Stimulated activated CD8-positive, alpha-beta memory T cell treated with anti-CD3 and anti-CD28 coated beads, Interleukin-2, amount 100 ng/mL, for 48 hours (primary cell): ENCODE measurements at regions not wholly inside any gene's neighbourhood (a gene's known extent, or its start where the extent isn't known, plus 50 kb on each side); places are given as distances from the start of the nearest gene placed in this dataset.

Experiments used
- DNase-seq, 2 donors: peaks; one replicate each; pipeline ENCODE4 v3.0.0-alpha.2; 2020; ENCODE audit warnings: low read depth in 2 of 2

DNA sequence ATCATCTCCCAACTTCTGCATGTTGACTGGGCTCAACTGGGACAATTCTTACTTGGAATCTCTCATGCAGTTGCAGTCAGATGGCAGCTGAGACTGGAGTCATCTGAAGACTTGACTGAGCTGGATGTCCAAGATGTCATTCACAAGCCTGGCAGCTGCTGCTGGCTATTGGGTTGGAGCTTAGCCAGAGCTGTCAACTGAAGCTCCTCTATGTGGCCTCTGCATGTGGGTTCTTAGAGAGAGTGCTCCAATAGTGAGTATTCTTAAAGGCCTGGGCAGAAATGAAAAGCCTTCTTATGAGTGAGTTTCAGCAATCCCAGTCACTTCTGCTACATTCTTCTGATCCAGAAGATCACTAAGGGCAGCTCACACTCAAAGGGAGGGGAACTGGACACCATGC is 440.9 kb downstream of the LRIG3 start:
- DNase-seq: no peak

DNA sequence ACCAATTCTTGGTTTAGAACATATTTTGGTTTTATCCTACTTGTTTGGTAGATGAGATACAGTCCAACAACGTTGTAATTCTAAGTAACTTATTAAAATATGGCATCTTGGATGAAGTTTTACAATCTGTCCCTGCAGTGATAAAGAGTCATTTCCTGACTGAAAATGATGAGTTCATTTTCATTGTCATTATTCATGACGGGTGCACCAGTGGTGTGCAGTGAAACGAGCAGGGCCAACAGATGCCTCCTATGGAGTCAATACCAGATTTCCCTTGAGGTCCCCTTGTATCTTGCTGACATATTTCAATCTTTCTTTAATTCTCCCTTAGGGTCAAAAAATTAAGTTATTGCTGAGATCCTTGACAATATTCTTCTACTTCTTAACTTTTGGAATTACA is 438.5 kb downstream of the LRIG3 start:
- no peak for DNase-seq

DNA sequence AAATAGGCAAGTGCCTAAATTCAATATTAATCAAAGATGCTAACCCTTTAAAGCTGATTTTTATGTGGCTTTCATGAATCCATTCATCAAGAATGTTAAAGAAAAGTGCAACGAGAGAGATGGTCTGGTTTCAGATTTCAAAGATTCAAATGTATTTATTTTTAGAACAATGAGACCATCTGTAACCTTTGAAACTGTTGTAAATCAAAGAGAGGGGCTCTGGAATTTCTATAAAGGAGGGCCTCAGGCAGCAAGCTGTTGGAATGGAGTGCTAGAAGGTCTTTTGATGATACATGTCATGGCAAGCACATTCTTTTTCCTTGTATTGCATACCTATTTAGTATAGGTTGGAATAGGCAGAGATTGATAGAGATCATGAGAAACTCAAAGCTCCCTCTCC is 433.0 kb downstream of the LRIG3 start:
- no peak for DNase-seq

DNA sequence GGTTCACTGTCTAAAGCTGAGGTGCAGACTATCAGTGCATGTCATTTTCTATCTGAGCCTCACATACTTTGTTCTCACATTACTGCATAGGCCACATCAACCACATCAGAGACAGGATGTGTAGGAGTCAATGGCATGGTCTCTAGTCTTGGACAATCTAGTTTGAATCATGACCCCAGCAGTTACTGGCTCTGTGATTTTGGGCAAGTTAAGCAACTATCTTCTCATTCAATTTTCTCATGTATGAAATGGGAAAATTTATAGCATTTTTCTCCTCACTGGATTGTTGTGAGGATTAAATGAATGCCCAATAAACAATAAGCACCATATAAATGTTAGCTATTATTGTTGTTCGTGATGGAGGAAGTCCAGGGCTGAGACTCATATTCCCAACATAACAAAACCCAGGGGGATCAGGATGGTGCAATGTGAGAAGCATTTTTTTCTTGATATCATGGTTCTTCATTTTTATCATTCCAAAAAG is 432.6 kb downstream of the LRIG3 start:
- DNase-seq: no peak

DNA sequence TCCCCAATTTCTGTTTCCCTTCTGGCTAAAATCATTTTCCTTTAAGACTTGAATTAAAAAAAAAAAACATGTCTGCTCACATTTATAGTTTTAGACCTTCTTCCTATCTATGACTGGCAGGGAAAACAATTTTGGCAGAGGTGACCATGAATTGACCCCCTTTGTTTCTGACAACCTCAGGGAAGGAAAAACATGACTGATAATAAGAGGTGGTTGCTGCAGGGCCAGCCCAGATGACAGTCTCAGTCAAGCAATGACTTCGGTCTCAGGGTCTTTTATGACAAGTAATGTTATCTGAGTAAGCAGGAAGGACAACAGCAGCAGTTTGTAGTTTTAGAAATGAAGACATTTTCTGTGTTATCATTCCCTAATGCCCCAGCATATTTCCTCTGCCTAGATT is 430.9 kb downstream of the LRIG3 start:
- DNase-seq: no peak

DNA sequence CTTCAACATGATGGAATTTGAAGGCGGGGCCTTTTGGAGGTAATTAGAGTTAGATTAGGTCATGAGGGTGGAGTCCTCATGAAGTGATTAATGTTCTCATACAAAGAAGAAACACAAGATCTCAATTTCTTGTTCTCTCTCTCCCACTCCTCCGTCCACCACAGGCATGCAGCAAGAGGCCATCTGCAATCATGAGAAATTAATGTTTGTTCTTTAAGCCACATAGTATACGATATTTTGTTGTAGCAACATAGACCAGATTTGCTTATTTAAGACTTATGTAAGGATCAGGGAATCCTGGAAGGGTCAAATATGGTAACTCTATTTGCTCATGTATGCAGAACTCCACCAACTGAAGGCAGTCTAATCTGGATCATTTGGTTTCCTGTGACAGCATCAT is 429.0 kb downstream of the LRIG3 start:
- DNase-seq: no peak

DNA sequence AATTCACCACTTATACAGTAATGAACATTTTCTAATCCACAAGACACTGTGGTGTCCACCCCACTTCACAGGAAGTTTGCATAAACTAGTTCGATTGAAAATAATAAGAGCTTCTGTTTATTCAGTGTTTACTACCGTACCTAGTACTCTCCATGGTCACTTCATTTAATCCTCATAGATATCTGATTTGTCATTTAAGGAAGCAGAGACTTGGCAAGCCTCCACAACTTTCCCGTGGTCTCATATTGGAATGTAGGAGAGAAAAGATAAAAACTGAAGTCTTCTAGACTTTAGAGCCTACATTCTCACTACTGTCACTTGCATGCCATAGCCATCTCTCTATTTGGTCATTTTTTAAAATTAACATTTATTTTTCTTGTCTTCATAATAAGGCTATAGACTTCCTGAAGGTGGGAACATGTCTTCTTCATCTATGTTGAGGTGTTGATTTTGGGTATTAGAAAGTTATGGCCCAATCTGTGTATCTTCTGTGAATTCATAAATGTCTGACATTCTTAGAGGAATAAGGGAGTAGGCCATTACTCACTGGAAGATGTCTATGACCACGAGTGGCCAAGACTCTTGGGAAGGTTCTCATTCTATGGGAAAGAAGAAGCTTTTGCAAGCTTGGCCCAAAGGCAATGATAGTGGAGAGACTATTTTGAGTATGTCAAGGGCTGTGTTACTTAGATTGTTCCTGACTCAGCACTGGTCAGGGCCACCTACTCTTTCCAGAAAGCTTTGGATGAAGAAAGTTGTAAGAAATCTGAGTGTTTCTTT is 423.7 kb downstream of the LRIG3 start:
- no peak for DNase-seq

DNA sequence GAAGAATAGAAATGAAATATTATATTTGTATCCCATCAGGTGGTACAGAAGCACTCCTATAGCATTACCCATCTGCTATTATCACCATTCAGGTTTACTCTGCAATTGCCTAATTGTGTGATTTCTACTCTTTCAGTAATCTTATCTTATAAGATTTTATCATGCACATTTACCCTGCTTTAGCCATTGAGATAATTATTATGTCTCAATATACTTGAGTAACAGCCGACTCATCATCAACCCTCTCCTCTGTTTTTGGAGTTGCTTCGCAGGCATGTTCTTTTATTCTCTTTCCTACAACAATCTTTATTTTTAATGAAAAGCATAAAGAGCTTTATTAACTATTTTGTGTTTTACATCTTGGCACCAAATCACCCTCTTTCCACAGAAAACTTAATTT is 419.9 kb downstream of the LRIG3 start:
- no peak for DNase-seq

DNA sequence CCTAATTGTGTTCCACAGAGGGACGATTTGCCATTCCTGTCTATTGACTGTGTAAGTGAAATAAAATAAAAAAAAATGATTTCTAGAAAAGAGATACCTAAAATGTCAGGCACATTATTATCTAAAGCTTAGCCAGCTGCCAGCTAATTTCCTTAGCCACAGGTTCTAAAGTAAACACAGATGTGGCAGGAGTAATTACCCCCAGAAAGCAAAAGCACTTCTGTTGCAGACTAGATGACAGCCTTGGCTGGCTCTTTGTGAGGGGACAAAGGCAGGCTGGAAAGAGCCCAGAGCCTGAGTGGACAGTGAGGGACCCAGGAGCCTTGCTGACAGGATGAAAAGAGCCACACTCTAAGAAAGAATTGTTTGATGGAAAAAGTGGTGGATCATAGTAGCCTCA is 418.1 kb downstream of the LRIG3 start:
- no peak for DNase-seq

DNA sequence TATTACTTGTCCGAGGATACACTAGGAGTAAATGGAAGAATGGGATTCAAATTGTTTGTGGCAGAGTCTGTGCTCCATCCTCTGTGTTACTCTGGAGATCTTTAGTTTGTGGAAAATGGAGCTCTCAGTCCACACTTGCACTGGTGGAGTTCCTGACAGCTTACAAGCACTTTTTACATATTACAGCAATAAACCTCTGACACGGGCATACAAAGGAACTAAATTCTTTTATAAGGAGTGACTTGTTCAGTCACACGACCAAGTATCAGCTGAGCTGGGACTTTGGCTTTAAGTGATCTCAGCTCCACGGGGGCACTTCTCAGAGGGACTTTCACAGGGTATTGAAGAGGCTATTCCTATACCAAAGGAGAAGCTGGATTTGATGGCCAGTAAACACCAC is 417.5 kb downstream of the LRIG3 start:
- DNase-seq: no peak

DNA sequence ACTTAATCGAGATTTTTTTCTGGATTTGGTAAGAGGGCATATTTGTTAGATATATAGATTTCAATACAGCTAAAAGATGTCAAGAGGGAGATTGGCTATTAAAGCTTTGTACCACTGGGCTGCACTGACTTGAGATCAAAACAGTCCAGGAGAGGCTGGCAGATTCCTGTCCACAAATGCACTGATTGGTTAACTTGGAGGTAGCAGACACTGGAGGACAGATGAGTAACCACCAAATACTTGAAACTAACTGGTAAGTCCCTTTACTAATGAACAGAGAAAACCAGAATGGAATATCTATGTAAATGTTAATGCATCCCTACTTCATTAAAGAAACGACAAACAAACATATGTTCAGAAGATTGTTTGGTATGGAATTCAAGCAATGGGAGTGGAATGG is 416.6 kb downstream of the LRIG3 start:
- no peak for DNase-seq

DNA sequence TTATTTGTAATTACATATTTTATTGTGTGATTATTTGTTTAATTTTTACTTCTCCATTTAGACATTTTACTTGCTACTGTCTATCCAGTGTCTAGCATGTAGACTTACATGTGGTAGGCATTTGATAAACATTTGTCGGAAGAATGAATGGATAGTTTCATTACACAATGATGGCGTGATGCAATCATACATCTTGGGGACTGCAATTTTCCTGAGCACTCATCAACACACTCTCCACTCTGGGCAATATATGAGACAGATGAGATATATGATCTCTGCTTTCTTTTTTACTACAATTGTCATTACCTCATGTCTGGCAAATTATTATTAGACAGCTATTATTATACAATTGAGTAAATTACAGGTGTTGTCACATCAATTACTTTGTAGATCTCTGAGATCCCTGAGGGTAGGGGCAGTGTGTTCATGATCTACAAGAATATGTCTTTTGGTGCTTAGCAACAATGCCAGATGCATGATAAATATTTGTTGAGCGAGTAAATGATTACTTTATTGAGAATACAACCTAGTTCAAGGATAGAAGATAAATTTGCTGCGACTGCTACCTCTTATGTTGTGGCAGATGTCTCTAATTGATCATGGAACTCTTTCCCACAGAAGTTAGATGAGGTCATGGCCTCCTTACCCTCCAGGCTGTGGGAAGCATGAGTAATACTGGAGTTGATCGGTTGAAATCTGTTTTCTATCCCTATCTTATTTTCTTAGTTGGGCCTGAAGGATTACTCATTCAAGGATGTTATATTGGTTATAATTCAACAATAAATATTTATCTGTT is 416.0 kb downstream of the LRIG3 start:
- no peak for DNase-seq

DNA sequence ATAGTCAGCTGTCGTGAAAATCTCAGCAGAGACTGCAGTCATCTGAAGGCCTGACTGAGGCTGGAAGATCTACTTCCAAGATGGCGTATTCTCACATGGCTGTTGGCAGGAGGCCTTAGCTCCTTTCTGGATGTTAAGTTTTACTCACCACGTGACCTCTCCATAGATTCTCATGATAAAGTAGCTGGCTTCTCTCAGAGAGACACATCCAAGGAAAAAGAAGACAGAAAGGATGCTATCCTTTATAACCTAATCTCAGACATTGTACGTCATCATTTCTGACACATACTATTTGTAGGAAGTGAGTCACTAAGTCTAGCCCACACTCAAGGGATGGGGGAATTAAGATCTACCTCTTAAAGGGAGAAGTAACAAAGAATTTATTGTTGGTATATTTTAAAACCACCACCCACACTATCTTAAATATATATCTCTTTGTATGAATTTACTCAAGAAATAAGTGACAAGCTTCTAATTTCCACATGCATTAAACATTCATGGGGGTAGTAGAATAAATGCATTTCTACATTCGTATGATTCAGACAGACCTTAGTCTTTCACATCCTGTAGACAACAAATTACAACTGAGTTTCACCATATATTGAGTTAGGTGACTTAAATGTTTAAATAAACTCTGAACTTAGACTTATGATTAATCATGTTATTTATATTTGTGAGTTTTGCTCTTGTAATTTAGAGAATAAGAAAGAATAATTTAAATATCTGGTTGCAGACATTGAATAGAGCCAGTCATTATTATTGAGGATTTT is 411.0 kb downstream of the LRIG3 start:
- DNase-seq: no peak

DNA sequence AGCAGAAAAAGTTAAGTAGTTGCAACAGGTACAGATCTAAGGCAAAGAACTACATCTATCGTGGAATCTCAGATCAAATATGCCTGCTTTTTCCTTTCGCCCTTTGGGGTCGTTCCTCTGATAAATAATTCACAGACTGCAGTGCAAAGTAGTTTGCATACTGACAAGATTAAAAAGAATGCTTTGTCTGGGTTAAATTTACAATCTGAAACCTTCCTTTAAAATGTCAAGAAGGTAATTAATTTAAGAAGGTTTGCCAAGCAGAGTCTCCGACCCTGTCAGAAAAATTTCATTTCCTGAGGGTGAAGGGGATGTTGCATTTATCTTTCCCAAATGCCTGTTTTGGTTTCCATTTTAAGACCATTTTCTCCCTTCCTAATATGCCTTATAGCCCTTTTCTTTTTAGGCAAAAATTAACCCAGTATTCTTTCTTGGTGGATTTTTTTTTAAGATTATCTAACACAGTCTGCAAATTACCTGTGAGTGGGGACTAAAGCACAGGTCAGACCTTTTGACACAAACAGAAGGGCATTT is 406.9 kb downstream of the LRIG3 start:
- no peak for DNase-seq

DNA sequence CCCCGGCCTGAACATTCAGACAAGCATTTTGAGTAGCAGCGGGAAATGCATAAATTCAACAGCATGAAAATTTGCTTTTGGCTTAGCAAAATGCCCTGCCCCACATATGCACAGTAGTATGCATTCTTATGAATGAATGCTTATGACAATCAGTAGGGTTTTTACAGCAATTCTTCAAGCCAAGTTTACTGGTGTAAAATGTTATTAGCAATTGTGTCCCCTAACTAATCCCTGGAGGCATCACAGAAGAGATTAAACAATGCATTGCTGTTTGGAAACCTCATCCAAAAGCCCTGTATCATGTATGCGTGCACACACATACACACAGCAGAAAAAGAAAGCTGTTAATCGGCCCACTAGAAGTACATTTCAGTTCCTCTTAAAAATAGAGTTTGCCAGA is 406.5 kb downstream of the LRIG3 start:
- no peak for DNase-seq

DNA sequence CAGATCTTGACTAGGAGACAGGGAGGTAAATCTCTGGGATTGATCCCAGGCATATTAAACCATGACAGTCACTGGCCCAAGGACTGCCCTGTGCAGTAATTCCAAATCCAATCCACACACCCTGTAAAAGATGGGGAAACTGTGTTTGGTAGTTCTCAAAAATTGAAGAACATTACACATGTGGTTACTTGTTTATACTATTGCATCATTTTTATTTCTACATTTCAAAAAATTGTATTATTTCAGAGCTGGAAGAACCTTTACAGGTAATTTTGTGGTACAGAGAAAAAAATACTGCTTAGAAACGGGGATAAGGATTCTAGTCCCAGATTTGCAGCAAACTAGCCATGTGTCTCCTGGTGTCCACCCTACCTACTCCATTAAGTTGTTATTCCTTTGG is 400.5 kb downstream of the LRIG3 start:
- no peak for DNase-seq

DNA sequence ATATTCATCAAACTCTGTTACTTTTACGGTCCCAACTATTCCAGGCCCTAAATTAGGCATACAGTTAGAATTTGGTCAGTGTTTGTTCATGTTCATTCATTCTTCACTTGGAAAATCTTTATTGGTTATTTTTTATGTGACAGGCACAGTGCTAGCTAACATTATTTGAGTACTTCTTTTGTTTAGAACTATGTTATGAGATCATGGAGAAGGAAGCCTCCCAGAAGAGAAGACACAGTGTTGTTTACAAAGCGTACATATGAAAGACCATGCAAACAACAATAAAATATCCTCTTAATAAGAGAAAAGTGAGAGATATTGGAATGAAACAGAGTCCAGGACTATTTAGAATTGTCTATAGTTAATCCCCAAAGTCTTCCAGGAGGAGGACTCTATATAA is 399.2 kb downstream of the LRIG3 start:
- DNase-seq: no peak

DNA sequence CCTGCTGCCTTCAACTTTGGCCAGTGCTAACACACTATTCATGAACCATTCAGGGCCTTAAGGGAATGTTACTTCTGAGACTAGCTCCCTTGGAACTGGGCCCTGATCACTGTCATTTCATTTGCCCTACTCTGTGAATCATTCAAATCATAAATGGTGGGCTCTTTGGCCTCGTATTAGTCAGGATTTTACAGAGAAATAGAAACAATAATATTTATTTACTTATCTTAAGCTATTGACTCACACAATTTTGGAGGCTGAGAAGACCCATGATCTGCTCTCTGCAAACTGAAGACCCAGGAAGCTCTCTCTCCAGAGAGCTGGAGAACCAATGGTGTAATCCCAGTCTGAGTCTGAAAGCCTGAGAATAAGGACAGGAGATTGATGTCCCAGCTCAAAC is 398.5 kb downstream of the LRIG3 start:
- no peak for DNase-seq

DNA sequence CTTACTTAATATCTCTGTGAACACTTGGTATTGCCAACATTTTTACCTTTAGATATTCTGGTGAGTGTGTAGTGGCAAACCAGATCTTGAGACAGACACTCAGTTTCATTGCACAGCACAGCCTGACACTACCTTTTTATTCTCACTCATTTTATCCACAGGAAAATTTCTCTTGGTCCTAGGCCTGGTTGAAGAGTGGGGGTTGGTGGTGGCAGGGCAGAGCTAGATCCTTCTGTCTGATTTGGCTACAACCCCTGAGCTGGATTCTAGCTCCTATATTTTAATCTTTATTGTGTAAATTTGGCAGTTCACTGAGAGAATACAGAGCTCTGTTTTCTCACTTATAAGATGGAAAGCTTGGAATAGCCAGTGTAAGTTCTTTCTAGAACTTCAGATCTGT is 396.9 kb downstream of the LRIG3 start:
- DNase-seq: no peak

DNA sequence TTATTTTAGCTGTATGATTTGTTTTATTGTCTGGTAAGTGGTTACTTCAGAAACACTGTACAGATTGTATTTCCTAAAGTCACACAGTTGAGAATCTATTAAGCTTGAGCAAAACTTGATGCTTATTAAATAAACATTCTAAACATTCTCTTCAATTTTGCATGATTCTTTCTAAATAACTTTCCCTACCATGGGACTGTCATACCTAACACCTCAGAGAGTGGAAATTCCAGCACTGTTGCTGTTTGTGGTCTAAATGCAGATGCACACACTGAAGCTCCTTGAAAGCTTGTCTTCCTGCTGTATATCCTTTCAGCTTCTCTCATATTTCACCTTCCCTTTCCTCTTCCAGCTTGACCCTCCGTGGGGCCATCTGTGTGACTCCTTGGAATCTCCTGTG is 392.0 kb downstream of the LRIG3 start:
- DNase-seq: no peak

DNA sequence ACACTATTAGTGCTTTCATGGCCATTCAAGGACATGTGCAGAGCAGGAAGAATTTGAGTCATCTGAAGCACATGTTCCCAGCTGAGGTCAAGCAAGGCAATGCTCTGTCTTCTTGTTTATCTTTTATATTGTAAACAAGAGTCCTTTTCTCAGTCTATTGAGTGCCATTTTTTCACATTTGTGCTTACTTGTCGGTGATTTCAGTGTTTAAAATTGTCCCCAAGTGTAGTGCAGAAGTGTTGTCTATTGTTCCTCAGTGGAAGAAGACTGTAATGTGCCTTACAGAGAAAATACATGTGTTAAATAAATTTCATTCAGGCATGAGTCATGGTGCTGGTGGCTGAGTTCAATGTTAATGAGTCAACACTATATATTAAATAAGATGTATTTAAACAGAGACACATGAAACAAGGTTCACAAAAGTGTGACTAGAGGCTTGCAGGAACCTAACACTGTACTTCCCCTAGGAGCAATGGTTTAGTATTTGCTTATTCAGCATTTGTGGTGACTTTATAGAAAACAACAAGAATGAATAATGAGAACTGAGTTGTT is 391.1 kb downstream of the LRIG3 start:
- DNase-seq: no peak
